WTC11 (cell line): ENCODE measurements at regions not wholly inside any gene's neighbourhood (a gene's known extent, or its start where the extent isn't known, plus 50 kb on each side); places are given as distances from the start of the nearest gene placed in this dataset.

Experiments
- ATAC-seq: fragments of 200-7000 bp; cut with Tn5 transposase; 2 replicates; pipeline ENCODE4 v1.10.0; 2021; ENCODE audit warnings: mild to moderate bottlenecking, moderate library complexity
- CTCF ChIA-PET: fragments of 300-600 bp; sonication (Branson Sonifier 250); formaldehyde crosslinking; loops from one replicate; lab custom pipeline; 2021; ENCODE audit warnings: antibody characterized with exemption; lab: Charles Lee
- POLR2A ChIA-PET: fragments of 350-600 bp; sonication (Branson Sonifier 250); formaldehyde crosslinking; loops from one replicate; lab custom pipeline; 2021; ENCODE audit warnings: antibody characterized with exemption; lab: Charles Lee
- DNase-seq: peaks from one replicate; pipeline ENCODE4 v3.0.0; 2021; ENCODE audit warnings: low spot score
- H3K27ac Mint-ChIP-seq: 2 replicates; pipeline ENCODE4 v1.8.0; 2021; ENCODE audit warnings: mixed read lengths
- H3K27me3 Mint-ChIP-seq: 2 replicates; pipeline ENCODE4 v1.8.0; 2021; ENCODE audit warnings: low read depth, mild to moderate bottlenecking, moderate library complexity, mixed read lengths
- H3K36me3 Mint-ChIP-seq: 2 replicates; pipeline ENCODE4 v1.8.0; 2021; ENCODE audit warnings: mixed read lengths
- H3K4me1 Mint-ChIP-seq: 2 replicates; pipeline ENCODE4 v1.8.0; 2022; ENCODE audit warnings: mixed read lengths
- H3K4me3 Mint-ChIP-seq: 2 replicates; pipeline ENCODE4 v1.8.0; 2021; ENCODE audit warnings: mild to moderate bottlenecking, moderate library complexity, mixed read lengths
- H3K9me3 Mint-ChIP-seq: 2 replicates; pipeline ENCODE4 v1.8.0; 2021; ENCODE audit warnings: mixed read lengths
- ATF3 ChIP-seq: sonication (generic); formaldehyde crosslinking; conservative IDR thresholded peaks from 2 replicates; pipeline ENCODE4 v1.8.1; 2022; ENCODE audit warnings: mild to moderate bottlenecking, missing genetic modification reagents
- ELF4 ChIP-seq: sonication (generic); formaldehyde crosslinking; IDR thresholded peaks from 2 replicates; pipeline ENCODE4 v1.8.1; 2022; ENCODE audit warnings: low read depth, mild to moderate bottlenecking, moderate library complexity, missing genetic modification reagents
- EMX1 ChIP-seq: fragments of 250-450 bp; sonication (Bioruptor Pico); IDR thresholded peaks from 2 replicates; pipeline ENCODE4 v1.8.0; 2021; ENCODE audit warnings: mild to moderate bottlenecking
- FOXK1 ChIP-seq: sonication (generic); formaldehyde crosslinking; IDR thresholded peaks from 2 replicates; pipeline ENCODE4 v1.8.0; 2022; ENCODE audit warnings: mild to moderate bottlenecking, moderate library complexity, missing genetic modification reagents
- FOXP4 ChIP-seq: sonication (generic); formaldehyde crosslinking; IDR thresholded peaks from 2 replicates; pipeline ENCODE4 v1.8.0; 2022; ENCODE audit warnings: mild to moderate bottlenecking, missing genetic modification reagents
- GTF2I ChIP-seq: fragments of 250-450 bp; sonication (Bioruptor Pico); conservative IDR thresholded peaks from 2 replicates; pipeline ENCODE4 v1.4.0; 2021; ENCODE audit warnings: mild to moderate bottlenecking
- NFATC4 ChIP-seq: fragments of 250-450 bp; sonication (Bioruptor Pico); IDR thresholded peaks from 2 replicates; pipeline ENCODE4 v1.9.0; 2021; ENCODE audit warnings: mild to moderate bottlenecking
- RORB ChIP-seq: fragments of 250-450 bp; sonication (Bioruptor Pico); IDR thresholded peaks from 2 replicates; pipeline ENCODE4 v1.9.0; 2021; ENCODE audit warnings: mild to moderate bottlenecking
- SMAD3 ChIP-seq: sonication (generic); formaldehyde crosslinking; IDR thresholded peaks from 2 replicates; pipeline ENCODE4 v1.8.0; 2022; ENCODE audit warnings: missing genetic modification reagents, mild to moderate bottlenecking, borderline replicate concordance
- TCF7 ChIP-seq: sonication (generic); formaldehyde crosslinking; IDR thresholded peaks from 2 replicates; pipeline ENCODE4 v1.8.0; 2022; ENCODE audit warnings: mild to moderate bottlenecking, low read depth, missing genetic modification reagents, moderate library complexity
- ZBTB21 ChIP-seq: sonication (generic); formaldehyde crosslinking; IDR thresholded peaks from 2 replicates; pipeline ENCODE4 v1.8.1; 2023; ENCODE audit warnings: mild to moderate bottlenecking, missing genetic modification reagents, borderline replicate concordance
- ZNF138 ChIP-seq: sonication (generic); formaldehyde crosslinking; conservative IDR thresholded peaks from 2 replicates; pipeline ENCODE4 v1.8.1; 2022; ENCODE audit warnings: mild to moderate bottlenecking, moderate library complexity, missing genetic modification reagents
- ZNF423 ChIP-seq: fragments of 250-450 bp; sonication (Bioruptor Pico); IDR thresholded peaks from 2 replicates; pipeline ENCODE4 v2.1.2; 2022; ENCODE audit warnings: mild to moderate bottlenecking, moderate library complexity
- ZNF512 ChIP-seq: sonication (generic); formaldehyde crosslinking; IDR thresholded peaks from 2 replicates; pipeline ENCODE4 v1.8.1; 2022; ENCODE audit warnings: missing genetic modification reagents, borderline replicate concordance
- TF ChIP-seq, protein P1 (sequence below): sonication (generic); formaldehyde crosslinking; IDR thresholded peaks from 2 replicates; pipeline ENCODE4 v1.8.1; 2023; ENCODE audit warnings: mild to moderate bottlenecking, missing genetic modification reagents, moderate library complexity
- TF ChIP-seq, protein P2 (sequence below): sonication (generic); formaldehyde crosslinking; IDR thresholded peaks from 2 replicates; pipeline ENCODE4 v1.8.1; 2022; ENCODE audit warnings: mild to moderate bottlenecking, missing genetic modification reagents, moderate library complexity, borderline replicate concordance
- TF ChIP-seq, protein P3 (sequence below): sonication (generic); formaldehyde crosslinking; IDR thresholded peaks from 2 replicates; pipeline ENCODE4 v1.8.1; 2023; ENCODE audit warnings: mild to moderate bottlenecking, moderate library complexity, missing genetic modification reagents
- TF ChIP-seq, protein P4 (sequence below): fragments of 250-450 bp; sonication (Bioruptor Pico); IDR thresholded peaks from 2 replicates; pipeline ENCODE4 v1.9.0; 2021; ENCODE audit warnings: mild to moderate bottlenecking
- TF ChIP-seq, protein P5 (sequence below): sonication (generic); formaldehyde crosslinking; IDR thresholded peaks from 2 replicates; pipeline ENCODE4 v1.8.1; 2022; ENCODE audit warnings: low read depth, mild to moderate bottlenecking, moderate library complexity, missing genetic modification reagents, borderline replicate concordance
- TF ChIP-seq, protein P6 (sequence below): sonication (generic); formaldehyde crosslinking; IDR thresholded peaks from 2 replicates; pipeline ENCODE4 v1.8.0; 2023; ENCODE audit warnings: missing genetic modification reagents

DNA sequence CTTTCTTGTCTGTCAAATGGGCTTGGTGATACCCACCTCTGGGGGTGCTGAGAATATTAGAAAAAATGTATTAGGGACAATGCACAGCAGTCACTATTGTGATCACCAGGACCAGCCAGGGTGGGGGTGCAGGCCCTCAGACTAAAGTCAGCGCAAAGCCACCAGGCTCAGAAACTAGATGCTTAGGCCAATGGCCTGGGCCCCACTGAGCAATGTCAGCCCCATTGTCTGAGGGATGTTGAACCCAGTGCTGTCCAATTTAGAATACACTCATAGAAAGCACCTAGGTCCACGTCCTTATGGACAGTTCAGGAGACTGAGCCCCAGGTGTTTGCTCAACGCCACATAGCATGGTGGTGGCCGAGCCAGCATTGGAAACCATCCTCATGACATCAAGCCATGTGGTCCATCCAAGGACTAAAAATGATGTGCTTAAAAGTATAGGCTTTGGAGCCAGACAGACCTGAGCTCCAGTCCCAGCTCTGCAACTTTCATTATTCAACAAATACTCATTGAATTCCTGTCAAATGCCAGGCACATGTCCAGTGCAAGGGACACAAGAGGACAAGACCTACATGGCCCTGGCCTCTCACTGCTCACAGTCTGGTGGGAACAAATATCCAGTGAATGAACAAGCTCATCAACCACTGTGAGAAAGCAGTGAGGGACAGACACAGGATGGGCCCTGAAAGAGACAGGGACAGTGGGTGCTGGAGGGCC lies 273.8 kb downstream of the MATN1 start:
- no peak for TF ChIP-seq FOXP4 (CRISPR knock-in tag)
- no peak for TF ChIP-seq FOXK1
- no peak for TF ChIP-seq ZNF138 (CRISPR knock-in tag)
- TF ChIP-seq ZBTB21 (CRISPR knock-in tag), result no peak
- TF ChIP-seq, protein P1, sequence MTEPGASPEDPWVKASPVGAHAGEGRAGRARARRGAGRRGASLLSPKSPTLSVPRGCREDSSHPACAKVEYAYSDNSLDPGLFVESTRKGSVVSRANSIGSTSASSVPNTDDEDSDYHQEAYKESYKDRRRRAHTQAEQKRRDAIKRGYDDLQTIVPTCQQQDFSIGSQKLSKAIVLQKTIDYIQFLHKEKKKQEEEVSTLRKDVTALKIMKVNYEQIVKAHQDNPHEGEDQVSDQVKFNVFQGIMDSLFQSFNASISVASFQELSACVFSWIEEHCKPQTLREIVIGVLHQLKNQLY (CRISPR knock-in tag), result no peak
- TF ChIP-seq EMX1 (CRISPR knock-in tag), result no peak
- no peak for TF ChIP-seq NFATC4
- TF ChIP-seq, protein P2, sequence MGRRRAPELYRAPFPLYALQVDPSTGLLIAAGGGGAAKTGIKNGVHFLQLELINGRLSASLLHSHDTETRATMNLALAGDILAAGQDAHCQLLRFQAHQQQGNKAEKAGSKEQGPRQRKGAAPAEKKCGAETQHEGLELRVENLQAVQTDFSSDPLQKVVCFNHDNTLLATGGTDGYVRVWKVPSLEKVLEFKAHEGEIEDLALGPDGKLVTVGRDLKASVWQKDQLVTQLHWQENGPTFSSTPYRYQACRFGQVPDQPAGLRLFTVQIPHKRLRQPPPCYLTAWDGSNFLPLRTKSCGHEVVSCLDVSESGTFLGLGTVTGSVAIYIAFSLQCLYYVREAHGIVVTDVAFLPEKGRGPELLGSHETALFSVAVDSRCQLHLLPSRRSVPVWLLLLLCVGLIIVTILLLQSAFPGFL, result no peak
- TF ChIP-seq, protein P3, sequence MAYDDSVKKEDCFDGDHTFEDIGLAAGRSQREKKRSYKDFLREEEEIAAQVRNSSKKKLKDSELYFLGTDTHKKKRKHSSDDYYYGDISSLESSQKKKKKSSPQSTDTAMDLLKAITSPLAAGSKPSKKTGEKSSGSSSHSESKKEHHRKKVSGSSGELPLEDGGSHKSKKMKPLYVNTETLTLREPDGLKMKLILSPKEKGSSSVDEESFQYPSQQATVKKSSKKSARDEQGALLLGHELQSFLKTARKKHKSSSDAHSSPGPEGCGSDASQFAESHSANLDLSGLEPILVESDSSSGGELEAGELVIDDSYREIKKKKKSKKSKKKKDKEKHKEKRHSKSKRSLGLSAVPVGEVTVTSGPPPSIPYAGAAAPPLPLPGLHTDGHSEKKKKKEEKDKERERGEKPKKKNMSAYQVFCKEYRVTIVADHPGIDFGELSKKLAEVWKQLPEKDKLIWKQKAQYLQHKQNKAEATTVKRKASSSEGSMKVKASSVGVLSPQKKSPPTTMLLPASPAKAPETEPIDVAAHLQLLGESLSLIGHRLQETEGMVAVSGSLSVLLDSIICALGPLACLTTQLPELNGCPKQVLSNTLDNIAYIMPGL, result no peak
- TF ChIP-seq, protein P4, sequence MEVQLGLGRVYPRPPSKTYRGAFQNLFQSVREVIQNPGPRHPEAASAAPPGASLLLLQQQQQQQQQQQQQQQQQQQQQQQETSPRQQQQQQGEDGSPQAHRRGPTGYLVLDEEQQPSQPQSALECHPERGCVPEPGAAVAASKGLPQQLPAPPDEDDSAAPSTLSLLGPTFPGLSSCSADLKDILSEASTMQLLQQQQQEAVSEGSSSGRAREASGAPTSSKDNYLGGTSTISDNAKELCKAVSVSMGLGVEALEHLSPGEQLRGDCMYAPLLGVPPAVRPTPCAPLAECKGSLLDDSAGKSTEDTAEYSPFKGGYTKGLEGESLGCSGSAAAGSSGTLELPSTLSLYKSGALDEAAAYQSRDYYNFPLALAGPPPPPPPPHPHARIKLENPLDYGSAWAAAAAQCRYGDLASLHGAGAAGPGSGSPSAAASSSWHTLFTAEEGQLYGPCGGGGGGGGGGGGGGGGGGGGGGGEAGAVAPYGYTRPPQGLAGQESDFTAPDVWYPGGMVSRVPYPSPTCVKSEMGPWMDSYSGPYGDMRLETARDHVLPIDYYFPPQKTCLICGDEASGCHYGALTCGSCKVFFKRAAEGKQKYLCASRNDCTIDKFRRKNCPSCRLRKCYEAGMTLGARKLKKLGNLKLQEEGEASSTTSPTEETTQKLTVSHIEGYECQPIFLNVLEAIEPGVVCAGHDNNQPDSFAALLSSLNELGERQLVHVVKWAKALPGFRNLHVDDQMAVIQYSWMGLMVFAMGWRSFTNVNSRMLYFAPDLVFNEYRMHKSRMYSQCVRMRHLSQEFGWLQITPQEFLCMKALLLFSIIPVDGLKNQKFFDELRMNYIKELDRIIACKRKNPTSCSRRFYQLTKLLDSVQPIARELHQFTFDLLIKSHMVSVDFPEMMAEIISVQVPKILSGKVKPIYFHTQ, result no peak
- no peak for TF ChIP-seq TCF7 (CRISPR knock-in tag)
- TF ChIP-seq ZNF512 (CRISPR knock-in tag), result no peak
- no peak for TF ChIP-seq GTF2I (CRISPR knock-in tag)
- TF ChIP-seq, protein P5, sequence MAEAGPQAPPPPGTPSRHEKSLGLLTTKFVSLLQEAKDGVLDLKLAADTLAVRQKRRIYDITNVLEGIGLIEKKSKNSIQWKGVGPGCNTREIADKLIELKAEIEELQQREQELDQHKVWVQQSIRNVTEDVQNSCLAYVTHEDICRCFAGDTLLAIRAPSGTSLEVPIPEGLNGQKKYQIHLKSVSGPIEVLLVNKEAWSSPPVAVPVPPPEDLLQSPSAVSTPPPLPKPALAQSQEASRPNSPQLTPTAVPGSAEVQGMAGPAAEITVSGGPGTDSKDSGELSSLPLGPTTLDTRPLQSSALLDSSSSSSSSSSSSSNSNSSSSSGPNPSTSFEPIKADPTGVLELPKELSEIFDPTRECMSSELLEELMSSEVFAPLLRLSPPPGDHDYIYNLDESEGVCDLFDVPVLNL (CRISPR knock-in tag), result no peak
- no peak for TF ChIP-seq SMAD3
- TF ChIP-seq ZNF423 (CRISPR knock-in tag), result no peak
- TF ChIP-seq, protein P6, sequence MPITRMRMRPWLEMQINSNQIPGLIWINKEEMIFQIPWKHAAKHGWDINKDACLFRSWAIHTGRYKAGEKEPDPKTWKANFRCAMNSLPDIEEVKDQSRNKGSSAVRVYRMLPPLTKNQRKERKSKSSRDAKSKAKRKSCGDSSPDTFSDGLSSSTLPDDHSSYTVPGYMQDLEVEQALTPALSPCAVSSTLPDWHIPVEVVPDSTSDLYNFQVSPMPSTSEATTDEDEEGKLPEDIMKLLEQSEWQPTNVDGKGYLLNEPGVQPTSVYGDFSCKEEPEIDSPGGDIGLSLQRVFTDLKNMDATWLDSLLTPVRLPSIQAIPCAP (CRISPR knock-in tag), result no peak
- no peak for TF ChIP-seq ELF4 (CRISPR knock-in tag)
- TF ChIP-seq RORB (CRISPR knock-in tag), result no peak
- TF ChIP-seq ATF3, result no peak
- H3K4me3 Mint-ChIP-seq, result no peak overlapping the region
- H3K36me3 Mint-ChIP-seq, result no peaks in the 10 kb centered on the region
- ATAC-seq, result no peak
- peaks cover 16% of the 10 kb centered on the region for H3K9me3 Mint-ChIP-seq
- no peak for DNase-seq
- CTCF ChIA-PET, result interaction anchor here (0.9 to 1.6 kb wide), 2 partner anchors 41 to 70 kb away, joined by 3 read pairs; no protein-coding TSS in a partner anchor
- POLR2A ChIA-PET, result no interaction called here
- 0 out of 2 replicates have a peak, but pooled peaks cover 5% of the 10 kb centered on the region for H3K4me1 Mint-ChIP-seq
- H3K27ac Mint-ChIP-seq, result no peak overlapping the region
- peaks cover 3% of the 10 kb centered on the region for H3K27me3 Mint-ChIP-seq
